ENCODE measurements at regions not wholly inside any gene's neighbourhood (a gene's known extent, or its start where the extent isn't known, plus 50 kb on each side); places are given as distances from the start of the nearest gene placed in this dataset.
A peak's percentile ranks its signal among the peaks of the same experiment; 100 is the strongest.

GRCh38 chr6:33950891-33951889 is 147.4 kb upstream of the MLN start:
- peak; percentile 77 for DNase-seq

- DNase-seq: peak; percentile 74
These were observed 146.7 kb upstream of the MLN start for GRCh38 chr6:33950472-33950881.

- no peak for DNase-seq
These were observed 146.2 kb upstream of the MLN start for GRCh38 chr6:33949877-33950435.

GRCh38 chr6:33949111-33949510 is 145.3 kb upstream of the MLN start:
- no peak for DNase-seq

- DNase-seq: no peak
These were observed 144.3 kb upstream of the MLN start for GRCh38 chr6:33947916-33948594.

- no peak for DNase-seq
These were observed 143.2 kb upstream of the MLN start for GRCh38 chr6:33947047-33947446.

GRCh38 chr6:33945931-33946330 is 142.1 kb upstream of the MLN start:
- DNase-seq: peak; percentile 87

- DNase-seq: no peak
These were observed 141.0 kb upstream of the MLN start for GRCh38 chr6:33944686-33945411.

GRCh38 chr6:33936886-33937285 is 133.1 kb upstream of the MLN start:
- no peak for DNase-seq

- no peak for DNase-seq
These were observed 131.8 kb upstream of the MLN start for GRCh38 chr6:33935439-33936080.

- no peak for DNase-seq
These were observed 131.0 kb upstream of the MLN start for GRCh38 chr6:33934731-33935270.

GRCh38 chr6:33933101-33933500 is 129.3 kb upstream of the MLN start:
- no peak for DNase-seq

GRCh38 chr6:33931799-33932198 is 128.0 kb upstream of the MLN start:
- no peak for DNase-seq

GRCh38 chr6:33929575-33930288 is 125.9 kb upstream of the MLN start:
- DNase-seq: no peak

GRCh38 chr6:33927616-33928015 is 123.8 kb upstream of the MLN start:
- DNase-seq: no peak

GRCh38 chr6:33927112-33927511 is 123.3 kb upstream of the MLN start:
- DNase-seq: no peak

GRCh38 chr6:33926451-33926850 is 122.6 kb upstream of the MLN start:
- no peak for DNase-seq

GRCh38 chr6:33925936-33926335 is 122.1 kb upstream of the MLN start:
- no peak for DNase-seq

- DNase-seq: no peak
These were observed 121.4 kb upstream of the MLN start for GRCh38 chr6:33925210-33925609.

- DNase-seq: no peak
These were observed 120.9 kb upstream of the MLN start for GRCh38 chr6:33924681-33925080.

GRCh38 chr6:33923857-33924514 is 120.2 kb upstream of the MLN start:
- peak; percentile 20 for DNase-seq

All from DMS79 (cell line).